Lung (tissue), 11 donors: ENCODE measurements at regions not wholly inside any gene's neighbourhood (a gene's known extent, or its start where the extent isn't known, plus 50 kb on each side); places are given as distances from the start of the nearest gene placed in this dataset.

Experiments used
- ATAC-seq: fragments of 200-7000 bp; cut with Tn5 transposase; one replicate; pipeline ENCODE4 v1.9.1; 2020; ENCODE audit warnings: moderate number of reproducible peaks; ENCODE audit not compliant: insufficient read depth, low FRiP score
- DNase-seq, 3 donors: peaks; one replicate each; pipeline ENCODE4 v3.0.0-alpha.2; 2013 to 2017
- H3K27ac ChIP-seq, 2 donors: one replicate each; pipeline ENCODE4 v1.5.1; 2013; ENCODE audit warnings: mild to moderate bottlenecking in 2 of 2, moderate library complexity in 2 of 2, control low read depth in 1 of 2, inconsistent platforms in 1 of 2, low read depth in 1 of 2, low read length in 1 of 2
- H3K27me3 ChIP-seq, 3 donors: one replicate each; pipeline ENCODE4 v1.5.1; 2013; ENCODE audit warnings: low read length in 2 of 3; ENCODE audit not compliant: control insufficient read depth in 3 of 3, insufficient read depth in 3 of 3
- H3K36me3 ChIP-seq, 4 donors: one replicate each; pipeline ENCODE4 v1.5.1; 2013; ENCODE audit warnings: low read length in 4 of 4, mild to moderate bottlenecking in 1 of 4, moderate library complexity in 1 of 4; ENCODE audit not compliant: control insufficient read depth in 4 of 4, insufficient read depth in 4 of 4
- H3K4me1 ChIP-seq, 5 donors: one replicate each; pipeline ENCODE4 v1.5.1; 2013; ENCODE audit warnings: low read length in 5 of 5, mild to moderate bottlenecking in 2 of 5, moderate library complexity in 1 of 5; ENCODE audit not compliant: control insufficient read depth in 5 of 5, insufficient read depth in 5 of 5
- H3K4me3 ChIP-seq: one replicate; pipeline ENCODE4 v1.5.1; 2013; ENCODE audit warnings: mild to moderate bottlenecking, control low read depth, moderate library complexity
- H3K9ac ChIP-seq, 2 donors: one replicate each; pipeline ENCODE4 v1.5.1; 2013; ENCODE audit warnings: low read length in 2 of 2, control low read depth in 1 of 2; ENCODE audit not compliant: insufficient read depth in 1 of 2
- H3K9me3 ChIP-seq, 4 donors: one replicate each; pipeline ENCODE4 v1.5.1; 2013; ENCODE audit warnings: low read length in 3 of 4, mild to moderate bottlenecking in 1 of 4, moderate library complexity in 1 of 4; ENCODE audit not compliant: control insufficient read depth in 4 of 4, insufficient read depth in 3 of 4
- WGBS, 2 donors: extraction: QIAGEN DNeasy Blood & Tissue Kit; methylation state at CpG; one replicate each; pipeline ENCODE4 v1.1.7; 2013; 5-methylcytosine and 5-hydroxymethylcytosine counted together
- TF ChIP-seq, protein P1 (sequence below): IDR thresholded peaks from 2 replicates; pipeline ENCODE4 v1.5.1; 2012; ENCODE audit warnings: mild to moderate bottlenecking; ENCODE audit errors: control extremely low read depth, extremely low read depth
- donor health status: control.
- donor health status: control.
- donor health status: Bipolar disorder and iron deficiency.
- donor health status: healthy.
- donor health status: DM: yes; HTN: yes; CAD: no.

- Histone ChIP-seq H3K9me3 (no peaks in the 10 kb centered on the region), H3K4me1 (no peaks in the 10 kb centered on the region), H3K4me3 (no peak overlapping the region), H3K36me3 (no peaks in the 10 kb centered on the region), H3K9ac (no peak overlapping the region), H3K27me3 (no peaks in the 10 kb centered on the region), H3K27ac (no peak overlapping the region)
- TF ChIP-seq, protein P1, sequence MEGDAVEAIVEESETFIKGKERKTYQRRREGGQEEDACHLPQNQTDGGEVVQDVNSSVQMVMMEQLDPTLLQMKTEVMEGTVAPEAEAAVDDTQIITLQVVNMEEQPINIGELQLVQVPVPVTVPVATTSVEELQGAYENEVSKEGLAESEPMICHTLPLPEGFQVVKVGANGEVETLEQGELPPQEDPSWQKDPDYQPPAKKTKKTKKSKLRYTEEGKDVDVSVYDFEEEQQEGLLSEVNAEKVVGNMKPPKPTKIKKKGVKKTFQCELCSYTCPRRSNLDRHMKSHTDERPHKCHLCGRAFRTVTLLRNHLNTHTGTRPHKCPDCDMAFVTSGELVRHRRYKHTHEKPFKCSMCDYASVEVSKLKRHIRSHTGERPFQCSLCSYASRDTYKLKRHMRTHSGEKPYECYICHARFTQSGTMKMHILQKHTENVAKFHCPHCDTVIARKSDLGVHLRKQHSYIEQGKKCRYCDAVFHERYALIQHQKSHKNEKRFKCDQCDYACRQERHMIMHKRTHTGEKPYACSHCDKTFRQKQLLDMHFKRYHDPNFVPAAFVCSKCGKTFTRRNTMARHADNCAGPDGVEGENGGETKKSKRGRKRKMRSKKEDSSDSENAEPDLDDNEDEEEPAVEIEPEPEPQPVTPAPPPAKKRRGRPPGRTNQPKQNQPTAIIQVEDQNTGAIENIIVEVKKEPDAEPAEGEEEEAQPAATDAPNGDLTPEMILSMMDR = no peak
- DNase-seq (no peak), ATAC-seq (no peak)
- 92 to 93% methylated on average over 4 of the region's 4 CpGs for WGBS, 2 donors
These were observed 592.5 kb upstream of the GJE1 start for GRCh38 chr6:141540207-141540606.

DNA sequence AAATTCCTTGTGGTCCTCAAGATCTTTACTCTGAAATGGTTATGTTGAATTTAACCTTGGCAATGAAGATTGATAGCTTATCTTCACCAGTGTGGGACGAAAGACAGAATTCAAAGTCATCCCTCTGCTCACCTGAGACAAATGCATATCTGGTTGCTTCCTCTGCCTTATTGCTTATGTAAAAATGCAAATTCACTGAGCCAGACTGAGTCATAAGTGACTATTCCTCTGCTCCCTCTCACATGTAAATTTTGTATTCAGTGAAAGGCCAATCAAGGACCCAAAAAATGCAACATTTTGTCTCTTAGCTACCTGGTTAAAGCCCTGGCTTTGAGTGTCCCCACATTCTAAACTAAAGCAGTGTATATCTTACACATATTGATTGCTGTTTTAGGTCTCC is 593.1 kb upstream of the GJE1 start:
- no peak for DNase-seq
- 91% methylated on average over 1 of the region's 1 CpG for WGBS, 2 donors
- TF ChIP-seq, protein P1 = no peak
- H3K36me3 ChIP-seq = no peaks in the 10 kb centered on the region
- H3K27me3 ChIP-seq = no peaks in the 10 kb centered on the region
- ATAC-seq = no peak
- no peaks in the 10 kb centered on the region for H3K4me1 ChIP-seq
- H3K9ac ChIP-seq = no peak overlapping the region
- no peak overlapping the region for H3K4me3 ChIP-seq
- no peaks in the 10 kb centered on the region for H3K9me3 ChIP-seq
- no peak overlapping the region for H3K27ac ChIP-seq

- H3K9me3 ChIP-seq = peaks cover 0 to 12% (median 2%) of the 10 kb centered on the region in 4 donors
- TF ChIP-seq, protein P1 = no peak
- WGBS, 2 donors = 90 to 96% methylated on average over 2 of the region's 2 CpGs
- no peak overlapping the region for H3K9ac ChIP-seq
- no peak overlapping the region for H3K27ac ChIP-seq
- no peaks in the 10 kb centered on the region for H3K36me3 ChIP-seq
- DNase-seq = no peak
- no peaks in the 10 kb centered on the region for H3K4me1 ChIP-seq
- H3K4me3 ChIP-seq = no peak overlapping the region
- H3K27me3 ChIP-seq = no peaks in the 10 kb centered on the region
- ATAC-seq = no peak
These were observed 600.5 kb upstream of the GJE1 start for GRCh38 chr6:141532211-141532610.

- ATAC-seq (no peak), DNase-seq (no peak)
- TF ChIP-seq, protein P1 = no peak
- H3K4me3 ChIP-seq = no peak overlapping the region
- no peak overlapping the region for H3K9ac ChIP-seq
- H3K4me1 ChIP-seq = no peaks in the 10 kb centered on the region
- no peak overlapping the region for H3K27ac ChIP-seq
- peaks cover 0 to 12% (median 2%) of the 10 kb centered on the region in 4 donors for H3K9me3 ChIP-seq
- WGBS, 2 donors = 92 to 95% methylated on average over 5 of the region's 5 CpGs
- H3K36me3 ChIP-seq = no peaks in the 10 kb centered on the region
- no peaks in the 10 kb centered on the region for H3K27me3 ChIP-seq
These were observed 601.7 kb upstream of the GJE1 start for GRCh38 chr6:141531040-141531439.
